WI38 (cell line): ENCODE measurements at regions not wholly inside any gene's neighbourhood (a gene's known extent, or its start where the extent isn't known, plus 50 kb on each side); places are given as distances from the start of the nearest gene placed in this dataset.

ENCODE experiments used
- H3K4me3 ChIP-seq: 2 replicates; pipeline ENCODE4 v1.5.1; 2011; ENCODE audit warnings: low read depth, mild to moderate bottlenecking, control low read depth, low read length
- TF ChIP-seq, protein P1 (sequence below): IDR thresholded peaks from 2 replicates; pipeline ENCODE4 v1.5.1; 2012; ENCODE audit warnings: low read depth, mild to moderate bottlenecking, control low read depth, low read length

DNA sequence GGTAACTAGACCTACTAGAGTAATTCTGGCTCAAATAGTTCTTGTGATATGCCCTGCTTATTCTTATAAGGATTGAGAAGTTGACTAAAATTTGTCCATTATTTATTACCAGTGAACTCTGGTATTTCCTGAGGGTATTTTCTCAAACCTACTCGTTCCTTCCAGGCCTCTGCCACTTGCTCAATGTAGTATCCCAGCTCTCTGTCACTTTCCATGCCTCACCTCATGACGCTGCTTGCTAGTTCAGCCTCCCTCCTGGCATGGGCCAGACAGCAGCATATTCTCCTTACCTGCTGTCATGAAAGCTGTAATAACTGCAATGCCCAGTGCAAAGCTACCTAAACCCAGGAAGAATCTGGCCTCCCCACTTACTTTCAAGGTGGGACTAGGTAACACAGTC, 602.9 kb upstream of the ADAMTS5 start:
- peak overlapping the region; percentile 8; the same call in 1 of the 2 replicates for H3K4me3 ChIP-seq
- TF ChIP-seq, protein P1, sequence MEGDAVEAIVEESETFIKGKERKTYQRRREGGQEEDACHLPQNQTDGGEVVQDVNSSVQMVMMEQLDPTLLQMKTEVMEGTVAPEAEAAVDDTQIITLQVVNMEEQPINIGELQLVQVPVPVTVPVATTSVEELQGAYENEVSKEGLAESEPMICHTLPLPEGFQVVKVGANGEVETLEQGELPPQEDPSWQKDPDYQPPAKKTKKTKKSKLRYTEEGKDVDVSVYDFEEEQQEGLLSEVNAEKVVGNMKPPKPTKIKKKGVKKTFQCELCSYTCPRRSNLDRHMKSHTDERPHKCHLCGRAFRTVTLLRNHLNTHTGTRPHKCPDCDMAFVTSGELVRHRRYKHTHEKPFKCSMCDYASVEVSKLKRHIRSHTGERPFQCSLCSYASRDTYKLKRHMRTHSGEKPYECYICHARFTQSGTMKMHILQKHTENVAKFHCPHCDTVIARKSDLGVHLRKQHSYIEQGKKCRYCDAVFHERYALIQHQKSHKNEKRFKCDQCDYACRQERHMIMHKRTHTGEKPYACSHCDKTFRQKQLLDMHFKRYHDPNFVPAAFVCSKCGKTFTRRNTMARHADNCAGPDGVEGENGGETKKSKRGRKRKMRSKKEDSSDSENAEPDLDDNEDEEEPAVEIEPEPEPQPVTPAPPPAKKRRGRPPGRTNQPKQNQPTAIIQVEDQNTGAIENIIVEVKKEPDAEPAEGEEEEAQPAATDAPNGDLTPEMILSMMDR = no peak

GRCh38 chr21:27569091-27569490, 602.2 kb upstream of the ADAMTS5 start:
- H3K4me3 ChIP-seq = no peak overlapping the region
- TF ChIP-seq, protein P1 = no peak

DNA sequence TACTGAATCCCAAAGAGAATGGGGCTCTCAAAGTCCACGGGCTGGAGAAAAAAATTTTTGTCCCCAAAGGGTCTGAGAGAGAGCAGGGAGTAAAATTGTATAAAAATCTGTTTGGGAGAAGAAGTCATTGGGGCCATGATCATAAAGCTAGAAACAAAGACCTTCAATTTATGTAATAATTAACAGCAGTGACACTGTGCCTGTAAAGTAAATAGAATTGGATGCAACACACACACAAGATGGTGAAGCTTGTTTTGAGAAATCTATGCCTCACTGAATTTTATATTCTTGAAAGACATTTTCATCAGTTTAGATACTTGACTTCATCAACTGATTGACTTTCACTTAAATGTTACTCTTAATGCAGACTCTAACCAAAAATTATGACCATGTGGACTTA, 600.5 kb upstream of the ADAMTS5 start:
- TF ChIP-seq, protein P1 = no peak
- H3K4me3 ChIP-seq = no peak overlapping the region

DNA sequence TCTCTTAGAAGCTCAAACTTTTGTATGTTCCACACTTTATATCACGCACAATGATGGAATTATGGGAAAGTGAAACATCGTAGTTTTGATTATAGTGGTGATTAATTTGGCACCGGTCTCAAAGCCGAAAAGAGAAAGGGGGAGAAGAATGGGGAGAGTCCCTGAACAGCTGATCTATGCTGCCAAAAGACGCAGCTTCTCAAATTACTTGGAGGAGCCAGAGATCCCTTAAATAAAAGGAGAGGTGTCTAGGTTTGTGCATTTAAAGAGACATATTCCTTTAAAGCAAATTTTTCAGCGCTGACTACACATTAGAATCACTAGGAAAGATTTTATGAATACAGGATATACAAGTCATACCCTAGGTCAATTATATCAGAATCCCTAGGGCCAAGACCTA, 599.6 kb upstream of the ADAMTS5 start:
- no peak overlapping the region for H3K4me3 ChIP-seq
- TF ChIP-seq, protein P1 = no peak

DNA sequence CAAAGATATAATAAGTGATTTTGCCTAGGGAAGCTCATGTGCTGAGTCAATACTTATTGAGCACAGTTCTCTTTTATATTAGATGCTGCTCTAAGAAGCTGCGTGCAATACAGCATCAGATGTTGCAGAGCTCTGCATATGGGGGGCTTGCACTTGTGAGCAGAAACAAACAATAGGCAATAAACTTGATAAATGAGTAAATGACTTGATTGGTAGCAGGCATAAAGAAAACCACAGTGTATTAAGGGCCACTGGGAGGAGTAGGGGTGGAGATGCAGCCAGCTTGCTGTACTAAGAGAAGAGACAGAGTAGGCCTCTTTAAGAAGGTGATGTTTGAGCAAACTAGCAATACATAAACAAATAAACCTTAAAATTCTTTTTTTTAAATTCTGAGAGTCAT, 598.5 kb upstream of the ADAMTS5 start:
- TF ChIP-seq, protein P1 = no peak
- H3K4me3 ChIP-seq = no peak overlapping the region

GRCh38 chr21:27564684-27565301, 597.9 kb upstream of the ADAMTS5 start:
- H3K4me3 ChIP-seq = no peak overlapping the region
- TF ChIP-seq, protein P1 = peak; percentile 60

DNA sequence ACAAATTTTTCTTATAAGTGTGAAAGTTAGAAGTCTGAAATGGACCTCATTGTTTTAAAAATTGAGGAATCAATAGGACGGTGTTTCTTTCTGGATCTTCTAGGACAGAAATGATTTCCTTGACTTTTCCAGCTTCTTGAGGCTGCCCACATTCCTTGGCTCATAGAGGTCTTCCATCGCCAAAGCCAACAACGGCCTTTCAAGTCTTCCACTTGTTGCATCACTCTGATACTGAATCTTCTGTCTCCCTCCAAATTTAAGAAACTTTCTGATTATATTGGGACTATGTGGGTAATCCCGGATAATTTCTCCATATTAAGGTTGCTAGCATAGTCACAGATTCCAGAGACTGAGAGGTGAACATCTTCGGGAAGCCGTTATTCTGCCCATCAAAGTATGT, 595.4 kb upstream of the ADAMTS5 start:
- TF ChIP-seq, protein P1 = no peak
- no peak overlapping the region for H3K4me3 ChIP-seq
